GM12874 (cell line): ENCODE measurements at regions not wholly inside any gene's neighbourhood (a gene's known extent, or its start where the extent isn't known, plus 50 kb on each side); places are given as distances from the start of the nearest gene placed in this dataset.

ENCODE experiments used
- TF ChIP-seq, protein P1 (sequence below): IDR thresholded peaks from 2 replicates; pipeline ENCODE4 v1.5.1; 2011; ENCODE audit warnings: low read depth, mild to moderate bottlenecking, control low read depth, low read length, moderate library complexity; ENCODE audit not compliant: insufficient read depth

GRCh38 chr14:56027916-56028712 lies 90.1 kb upstream of the PELI2 start:
- TF ChIP-seq, protein P1, sequence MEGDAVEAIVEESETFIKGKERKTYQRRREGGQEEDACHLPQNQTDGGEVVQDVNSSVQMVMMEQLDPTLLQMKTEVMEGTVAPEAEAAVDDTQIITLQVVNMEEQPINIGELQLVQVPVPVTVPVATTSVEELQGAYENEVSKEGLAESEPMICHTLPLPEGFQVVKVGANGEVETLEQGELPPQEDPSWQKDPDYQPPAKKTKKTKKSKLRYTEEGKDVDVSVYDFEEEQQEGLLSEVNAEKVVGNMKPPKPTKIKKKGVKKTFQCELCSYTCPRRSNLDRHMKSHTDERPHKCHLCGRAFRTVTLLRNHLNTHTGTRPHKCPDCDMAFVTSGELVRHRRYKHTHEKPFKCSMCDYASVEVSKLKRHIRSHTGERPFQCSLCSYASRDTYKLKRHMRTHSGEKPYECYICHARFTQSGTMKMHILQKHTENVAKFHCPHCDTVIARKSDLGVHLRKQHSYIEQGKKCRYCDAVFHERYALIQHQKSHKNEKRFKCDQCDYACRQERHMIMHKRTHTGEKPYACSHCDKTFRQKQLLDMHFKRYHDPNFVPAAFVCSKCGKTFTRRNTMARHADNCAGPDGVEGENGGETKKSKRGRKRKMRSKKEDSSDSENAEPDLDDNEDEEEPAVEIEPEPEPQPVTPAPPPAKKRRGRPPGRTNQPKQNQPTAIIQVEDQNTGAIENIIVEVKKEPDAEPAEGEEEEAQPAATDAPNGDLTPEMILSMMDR, result no peak

DNA sequence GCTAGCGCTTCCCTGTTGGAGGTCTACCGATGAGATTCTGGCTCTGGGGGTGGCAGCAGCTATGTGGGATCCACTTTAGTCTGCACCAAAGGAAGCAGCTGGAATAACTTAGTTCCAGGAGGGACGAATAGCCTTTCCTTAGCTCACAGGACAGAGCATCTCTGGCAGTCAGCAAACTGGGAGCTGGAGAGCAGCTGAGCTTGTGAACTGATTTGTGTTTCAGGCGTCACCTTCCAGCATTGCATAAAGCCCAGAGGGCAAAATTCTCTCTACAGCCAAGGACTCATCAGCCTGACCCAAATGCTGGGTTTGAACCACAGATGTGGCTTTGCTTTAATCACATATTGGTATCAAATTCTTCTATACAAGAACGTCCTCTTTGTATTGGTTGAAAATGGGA lies 81.9 kb upstream of the PELI2 start:
- TF ChIP-seq, protein P1, result no peak

- TF ChIP-seq, protein P1, result no peak
These were observed 78.1 kb upstream of the PELI2 start for GRCh38 chr14:56040121-56040520.

DNA sequence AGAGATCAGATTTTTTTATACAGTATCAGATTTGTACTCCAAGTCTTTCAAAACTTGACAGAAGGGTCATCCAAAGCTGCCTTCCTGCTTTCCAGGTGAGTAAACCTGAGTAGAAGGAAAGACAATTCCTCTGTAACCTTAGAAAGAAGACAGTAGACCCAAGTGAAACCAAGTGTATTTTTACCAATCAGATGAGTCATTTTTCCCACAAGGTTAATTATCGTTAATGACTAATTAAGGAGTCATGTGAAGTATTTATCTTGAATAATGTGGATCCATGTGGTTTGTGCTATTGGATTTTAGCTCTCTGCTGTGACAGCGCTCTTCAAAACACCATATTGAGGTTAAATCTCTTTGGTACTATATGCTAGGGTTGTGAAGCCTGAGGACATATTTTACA lies 74.0 kb upstream of the PELI2 start:
- TF ChIP-seq, protein P1, result no peak

DNA sequence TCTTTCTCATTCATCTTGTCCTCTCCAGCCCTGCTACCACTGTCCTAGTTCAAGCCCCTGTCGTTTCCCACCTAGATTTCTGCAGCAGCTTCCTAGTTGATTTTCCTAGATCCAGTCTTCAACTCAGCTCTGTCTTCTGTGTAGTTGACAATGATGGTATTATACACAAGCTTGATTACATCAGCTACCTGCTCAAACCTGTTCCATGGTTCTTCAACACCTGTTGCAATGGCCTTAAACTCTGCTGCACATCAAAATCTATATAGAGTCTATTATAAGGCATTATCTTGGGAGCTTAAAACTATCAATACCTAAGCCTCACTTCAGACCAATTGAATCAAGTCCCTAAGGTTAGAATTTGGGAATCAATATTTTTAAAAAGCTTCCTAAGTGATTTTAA lies 71.7 kb upstream of the PELI2 start:
- TF ChIP-seq, protein P1, result no peak

GRCh38 chr14:56046996-56047395 lies 71.2 kb upstream of the PELI2 start:
- TF ChIP-seq, protein P1, result no peak

DNA sequence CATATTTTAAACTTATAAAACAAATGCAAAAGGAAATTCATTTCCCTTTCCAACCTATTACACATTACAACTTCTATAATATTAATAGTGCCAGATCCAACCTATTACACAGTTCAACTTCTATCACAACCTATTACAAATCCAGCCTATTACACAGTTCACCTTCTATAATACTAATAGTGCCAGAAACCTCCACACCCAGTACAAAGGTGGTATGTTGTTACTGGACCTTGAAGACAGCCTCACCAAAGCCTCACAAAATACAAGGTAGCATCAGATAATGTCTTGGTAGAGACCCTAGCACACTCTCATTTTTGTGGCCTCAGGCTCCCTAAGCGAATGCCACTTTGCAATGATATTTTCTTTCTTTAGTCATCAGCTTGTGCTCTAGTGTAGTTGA lies 68.7 kb upstream of the PELI2 start:
- TF ChIP-seq, protein P1, result no peak

DNA sequence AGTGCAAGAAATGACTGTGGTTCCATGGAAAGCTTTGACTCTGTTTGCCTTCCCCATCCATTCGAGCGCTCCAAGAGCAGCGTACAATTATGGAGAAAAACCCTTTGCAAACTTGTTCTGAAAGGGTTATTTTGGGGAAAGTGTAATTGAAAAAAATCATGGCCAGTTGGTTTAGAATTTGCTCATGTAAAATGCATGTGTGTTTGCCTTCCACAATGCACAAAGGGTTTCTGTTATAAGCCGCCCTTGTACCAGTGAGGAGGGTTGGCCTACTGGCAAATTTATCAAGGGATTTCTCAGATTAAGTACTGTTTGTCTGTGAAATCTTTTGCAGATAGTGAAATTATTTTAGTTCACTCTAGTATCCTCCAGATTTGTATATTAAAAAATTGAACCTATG lies 62.7 kb upstream of the PELI2 start:
- TF ChIP-seq, protein P1, result no peak
